NCI-H1092 (cell line): ENCODE measurements at regions not wholly inside any gene's neighbourhood (a gene's known extent, or its start where the extent isn't known, plus 50 kb on each side); places are given as distances from the start of the nearest gene placed in this dataset.
A peak's percentile ranks its signal among the peaks of the same experiment; 100 is the strongest.
"Not testable (repeated sequence)": the region's sequence is repeated elsewhere in the genome, so short reads cannot be mapped to it uniquely, and the experiment has no call there.

Source experiments
- DNase-seq: peaks from one replicate; lab custom pipeline; 2025; lab: John Stamatoyannopoulos, UW

GRCh38 chr1:110260194-110260593 lies 50.1 kb downstream of the KCNC4 start:
- DNase-seq = no peak

- no peak for DNase-seq
Measured at GRCh38 chr1:110262296-110262695, 52.2 kb downstream of the KCNC4 start.

- DNase-seq = no peak
Measured at GRCh38 chr1:110262846-110263631, 52.9 kb downstream of the KCNC4 start.

- DNase-seq = no peak
Measured at GRCh38 chr1:110264430-110264829, 54.3 kb downstream of the KCNC4 start.

- DNase-seq = no peak
Measured at GRCh38 chr1:110265186-110265585, 55.1 kb downstream of the KCNC4 start.

- DNase-seq = no peak
Measured at GRCh38 chr1:110266834-110267233, 56.7 kb downstream of the KCNC4 start.

GRCh38 chr1:110267260-110267659 lies 57.1 kb downstream of the KCNC4 start:
- DNase-seq = no peak

GRCh38 chr1:110272045-110272444 lies 61.9 kb downstream of the KCNC4 start:
- DNase-seq = no peak

- DNase-seq = not testable (repeated sequence)
Measured at GRCh38 chr1:110273832-110274231, 63.7 kb downstream of the KCNC4 start.

- DNase-seq = no peak
Measured at GRCh38 chr1:110280126-110280525, 59.1 kb upstream of the RBM15 start.

- no peak for DNase-seq
Measured at GRCh38 chr1:110280804-110281203, 58.4 kb upstream of the RBM15 start.

- peak; percentile 48 for DNase-seq
Measured at GRCh38 chr1:110281363-110282290, 57.5 kb upstream of the RBM15 start.

GRCh38 chr1:110282395-110282794 lies 56.8 kb upstream of the RBM15 start:
- peak; percentile 46 for DNase-seq

GRCh38 chr1:110283677-110284076 lies 55.5 kb upstream of the RBM15 start:
- no peak for DNase-seq

GRCh38 chr1:110285316-110285715 lies 53.9 kb upstream of the RBM15 start:
- no peak for DNase-seq

GRCh38 chr1:110286564-110286963 lies 52.6 kb upstream of the RBM15 start:
- DNase-seq = no peak

- DNase-seq = no peak
Measured at GRCh38 chr1:110288111-110288510, 51.1 kb upstream of the RBM15 start.
